ENCODE measurements at regions not wholly inside any gene's neighbourhood (a gene's known extent, or its start where the extent isn't known, plus 50 kb on each side); places are given as distances from the start of the nearest gene placed in this dataset.

DNA sequence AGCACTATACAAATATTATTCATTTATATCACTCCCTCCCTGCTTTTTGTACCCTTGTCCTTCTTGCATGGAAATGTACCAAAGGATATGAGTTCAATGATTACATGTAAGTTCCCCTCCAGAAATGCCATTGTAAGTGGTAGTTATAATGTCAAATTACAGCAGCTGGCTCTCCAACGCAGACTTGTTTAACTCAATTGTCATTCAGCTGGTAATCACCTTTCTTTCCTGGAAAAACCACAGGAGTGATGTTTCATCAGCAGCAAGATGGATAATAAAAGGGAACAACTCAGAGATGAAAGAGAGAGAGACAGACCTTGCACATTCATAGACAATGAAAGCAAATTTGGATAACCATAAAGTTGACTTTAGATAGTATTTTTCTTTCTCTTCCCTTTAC, 578.6 kb upstream of the PBX1 start:
- no peak for TF ChIP-seq ZFX (IDR thresholded peaks at IDR 0.05; ENCODE audit: borderline replicate concordance)
- TF ChIP-seq, protein P1, sequence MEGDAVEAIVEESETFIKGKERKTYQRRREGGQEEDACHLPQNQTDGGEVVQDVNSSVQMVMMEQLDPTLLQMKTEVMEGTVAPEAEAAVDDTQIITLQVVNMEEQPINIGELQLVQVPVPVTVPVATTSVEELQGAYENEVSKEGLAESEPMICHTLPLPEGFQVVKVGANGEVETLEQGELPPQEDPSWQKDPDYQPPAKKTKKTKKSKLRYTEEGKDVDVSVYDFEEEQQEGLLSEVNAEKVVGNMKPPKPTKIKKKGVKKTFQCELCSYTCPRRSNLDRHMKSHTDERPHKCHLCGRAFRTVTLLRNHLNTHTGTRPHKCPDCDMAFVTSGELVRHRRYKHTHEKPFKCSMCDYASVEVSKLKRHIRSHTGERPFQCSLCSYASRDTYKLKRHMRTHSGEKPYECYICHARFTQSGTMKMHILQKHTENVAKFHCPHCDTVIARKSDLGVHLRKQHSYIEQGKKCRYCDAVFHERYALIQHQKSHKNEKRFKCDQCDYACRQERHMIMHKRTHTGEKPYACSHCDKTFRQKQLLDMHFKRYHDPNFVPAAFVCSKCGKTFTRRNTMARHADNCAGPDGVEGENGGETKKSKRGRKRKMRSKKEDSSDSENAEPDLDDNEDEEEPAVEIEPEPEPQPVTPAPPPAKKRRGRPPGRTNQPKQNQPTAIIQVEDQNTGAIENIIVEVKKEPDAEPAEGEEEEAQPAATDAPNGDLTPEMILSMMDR (IDR thresholded peaks at IDR 0.05), result no peak

Measured in 22Rv1 (cell line).